GM10248 (cell line): ENCODE measurements at regions not wholly inside any gene's neighbourhood (a gene's known extent, or its start where the extent isn't known, plus 50 kb on each side); places are given as distances from the start of the nearest gene placed in this dataset.
"Not testable (repeated sequence)": the region's sequence is repeated elsewhere in the genome, so short reads cannot be mapped to it uniquely, and the experiment has no call there.

ENCODE experiments used
- CTCF ChIA-PET: fragments of 300-600 bp; sonication (Branson Sonifier 250); formaldehyde crosslinking; extraction: SDS; loops from one replicate; lab custom pipeline; 2021; ENCODE audit warnings: antibody characterized with exemption; lab: Yijun Ruan, JAX
- POLR2A ChIA-PET: fragments of 350-650 bp; sonication (Branson Sonifier 250); formaldehyde crosslinking; extraction: SDS; loops from one replicate; lab custom pipeline; 2020; ENCODE audit warnings: antibody characterized with exemption; lab: Yijun Ruan, JAX
- DNase-seq: peaks from one replicate; pipeline ENCODE4 v3.0.0; 2012; ENCODE audit errors: extremely low spot score
- TF ChIP-seq, protein P1 (sequence below): IDR thresholded peaks from 2 replicates; pipeline ENCODE4 v1.5.1; 2012; ENCODE audit warnings: mild to moderate bottlenecking, low read depth; ENCODE audit errors: extremely low read depth, missing control alignments, control extremely low read depth

DNA sequence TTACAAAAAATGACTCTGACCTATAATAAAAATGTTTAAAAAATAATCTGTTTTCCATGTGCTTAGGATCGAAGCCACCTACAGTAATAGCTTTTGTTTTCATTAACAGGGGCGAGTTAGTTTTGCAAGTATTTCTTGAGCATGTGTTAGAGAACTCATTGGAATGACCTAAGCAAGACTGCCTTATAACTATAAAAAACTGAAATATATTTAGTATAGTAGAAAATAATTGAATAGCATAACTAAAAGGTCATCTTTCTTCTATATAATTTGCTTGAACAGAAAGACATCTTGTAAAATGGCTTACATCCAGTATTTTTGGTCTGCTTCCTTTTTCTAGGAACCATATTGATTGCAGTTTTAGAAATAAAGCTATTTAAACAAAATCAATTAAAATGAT, 241.5 kb upstream of the NRIP1 start:
- no peak for DNase-seq
- CTCF ChIA-PET: interaction anchor here (0.9 kb wide), 1 partner anchor 13 kb away, joined by 3 read pairs; no protein-coding TSS in a partner anchor
- TF ChIP-seq, protein P1, sequence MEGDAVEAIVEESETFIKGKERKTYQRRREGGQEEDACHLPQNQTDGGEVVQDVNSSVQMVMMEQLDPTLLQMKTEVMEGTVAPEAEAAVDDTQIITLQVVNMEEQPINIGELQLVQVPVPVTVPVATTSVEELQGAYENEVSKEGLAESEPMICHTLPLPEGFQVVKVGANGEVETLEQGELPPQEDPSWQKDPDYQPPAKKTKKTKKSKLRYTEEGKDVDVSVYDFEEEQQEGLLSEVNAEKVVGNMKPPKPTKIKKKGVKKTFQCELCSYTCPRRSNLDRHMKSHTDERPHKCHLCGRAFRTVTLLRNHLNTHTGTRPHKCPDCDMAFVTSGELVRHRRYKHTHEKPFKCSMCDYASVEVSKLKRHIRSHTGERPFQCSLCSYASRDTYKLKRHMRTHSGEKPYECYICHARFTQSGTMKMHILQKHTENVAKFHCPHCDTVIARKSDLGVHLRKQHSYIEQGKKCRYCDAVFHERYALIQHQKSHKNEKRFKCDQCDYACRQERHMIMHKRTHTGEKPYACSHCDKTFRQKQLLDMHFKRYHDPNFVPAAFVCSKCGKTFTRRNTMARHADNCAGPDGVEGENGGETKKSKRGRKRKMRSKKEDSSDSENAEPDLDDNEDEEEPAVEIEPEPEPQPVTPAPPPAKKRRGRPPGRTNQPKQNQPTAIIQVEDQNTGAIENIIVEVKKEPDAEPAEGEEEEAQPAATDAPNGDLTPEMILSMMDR: no peak
- POLR2A ChIA-PET: no interaction called here

DNA sequence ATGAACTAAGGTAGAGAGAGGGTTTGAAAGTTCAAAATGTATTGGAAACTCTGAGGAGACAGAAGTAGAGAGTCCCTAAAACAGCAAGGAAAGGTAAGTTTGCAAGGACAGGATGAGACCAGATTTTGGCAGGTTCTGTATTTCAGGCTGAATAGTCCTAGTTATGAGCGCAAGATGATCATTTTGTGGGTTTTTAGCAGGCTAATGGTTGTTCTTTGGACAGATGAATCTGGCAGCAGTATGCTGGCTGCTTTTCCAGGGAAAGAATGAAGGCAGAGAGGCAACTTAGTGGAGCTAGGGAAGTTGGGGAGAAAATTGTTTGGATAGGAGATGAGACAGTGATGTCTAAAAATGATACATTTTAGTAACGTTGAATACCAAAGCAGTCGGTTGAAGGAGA, 243.5 kb upstream of the NRIP1 start:
- TF ChIP-seq, protein P1: no peak
- CTCF ChIA-PET: no interaction called here
- POLR2A ChIA-PET: no interaction called here
- DNase-seq: no peak

DNA sequence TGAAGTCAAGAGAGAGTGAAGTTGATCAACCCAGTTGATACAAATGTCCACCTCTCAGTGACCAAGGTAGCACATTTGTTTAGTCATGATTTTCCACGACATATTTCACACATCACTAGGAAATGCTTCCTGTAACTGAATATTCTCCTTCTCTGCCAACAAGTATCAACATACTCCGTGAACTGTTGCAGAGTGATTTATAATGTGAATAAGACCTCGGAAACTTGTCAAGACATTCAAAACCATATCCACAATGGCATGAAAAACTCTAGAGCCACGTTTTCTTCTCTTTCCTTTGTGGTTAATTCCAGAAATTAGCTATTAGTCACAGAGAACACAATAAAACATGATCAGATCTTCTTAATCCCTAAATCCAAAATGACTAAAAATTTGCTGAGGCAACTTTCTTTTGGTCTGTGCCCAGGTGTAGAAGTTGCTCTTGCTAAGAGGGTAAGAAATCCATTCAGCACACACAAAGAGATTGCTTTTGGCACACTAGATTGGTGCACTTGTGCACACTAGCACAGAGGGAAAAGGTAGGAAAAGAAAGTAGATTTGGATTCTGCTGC, 244.3 kb upstream of the NRIP1 start:
- CTCF ChIA-PET: interaction anchor here (1.6 kb wide), 1 partner anchor 11 kb away, joined by 3 read pairs; no protein-coding TSS in a partner anchor
- POLR2A ChIA-PET: no interaction called here
- TF ChIP-seq, protein P1: no peak

DNA sequence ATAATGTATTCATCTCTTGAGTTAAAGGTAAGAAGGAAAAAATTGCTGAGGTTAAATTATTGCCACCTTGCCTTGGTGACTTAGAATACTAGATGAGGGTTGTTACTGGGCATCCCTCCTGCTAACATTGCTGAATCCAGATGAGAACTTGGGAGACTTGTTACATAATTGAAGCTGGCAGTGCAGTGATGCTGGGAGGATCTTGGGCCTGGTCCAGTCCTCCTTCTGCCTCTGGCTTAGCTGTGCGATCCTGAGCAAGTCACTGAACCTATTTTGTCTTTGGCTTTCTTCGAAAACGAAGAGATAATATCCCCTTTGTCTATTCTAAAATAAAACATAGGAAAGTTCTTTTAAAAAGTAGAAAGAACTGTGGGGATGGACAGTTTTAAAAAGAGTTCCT, 244.9 kb upstream of the NRIP1 start:
- no peak for DNase-seq
- TF ChIP-seq, protein P1: no peak
- ChIA-PET CTCF (interaction anchor here (1.6 kb wide), 1 partner anchor 12 kb away, joined by 3 read pairs; no protein-coding TSS in a partner anchor), POLR2A (no interaction called here)

More for the DNA sequence above, 244.3 kb upstream of the NRIP1 start:
- DNase-seq: no peak

DNA sequence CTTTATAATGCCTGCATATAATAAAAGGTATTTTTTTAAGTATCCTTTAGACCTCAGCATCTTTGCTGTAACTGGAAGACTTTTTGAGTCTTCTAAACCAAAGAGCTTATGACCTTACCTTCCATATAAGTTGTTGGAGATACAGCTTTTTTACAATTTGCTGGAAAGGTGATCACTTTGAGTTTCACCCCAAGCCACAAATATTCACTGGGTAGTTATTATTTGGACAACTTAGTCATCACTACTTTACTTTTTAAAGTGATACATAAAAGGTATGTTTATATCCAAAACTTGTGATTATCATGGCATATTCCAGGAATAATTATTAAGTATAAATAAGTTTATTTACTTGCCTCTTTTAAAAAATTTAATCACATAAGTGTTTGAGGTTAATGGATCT, 246.7 kb upstream of the NRIP1 start:
- CTCF ChIA-PET: interaction anchor here (1.3 kb wide), 1 partner anchor 11 kb away, joined by 3 read pairs; no protein-coding TSS in a partner anchor
- POLR2A ChIA-PET: no interaction called here
- DNase-seq: no peak
- TF ChIP-seq, protein P1: no peak

DNA sequence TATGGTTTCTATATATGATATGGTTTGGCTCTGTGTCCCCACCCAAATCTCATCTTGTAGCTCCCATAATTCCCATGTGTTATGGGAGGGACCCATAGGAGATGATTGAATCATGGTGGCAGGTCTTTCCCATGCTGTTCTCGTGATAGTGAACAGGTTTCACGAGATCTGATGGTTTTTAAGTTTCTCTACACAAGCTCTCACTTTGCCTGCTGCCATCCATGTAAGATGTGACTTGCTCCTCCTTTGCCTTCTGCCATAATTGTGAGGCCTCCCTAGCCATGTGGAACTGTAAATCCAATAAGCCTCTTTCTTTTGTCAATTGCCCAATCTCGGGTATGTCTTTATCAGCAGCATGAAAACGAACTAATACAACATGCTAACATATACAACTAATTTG, 252.2 kb upstream of the NRIP1 start:
- CTCF ChIA-PET, DNase-seq, POLR2A ChIA-PET: not testable (repeated sequence)

DNA sequence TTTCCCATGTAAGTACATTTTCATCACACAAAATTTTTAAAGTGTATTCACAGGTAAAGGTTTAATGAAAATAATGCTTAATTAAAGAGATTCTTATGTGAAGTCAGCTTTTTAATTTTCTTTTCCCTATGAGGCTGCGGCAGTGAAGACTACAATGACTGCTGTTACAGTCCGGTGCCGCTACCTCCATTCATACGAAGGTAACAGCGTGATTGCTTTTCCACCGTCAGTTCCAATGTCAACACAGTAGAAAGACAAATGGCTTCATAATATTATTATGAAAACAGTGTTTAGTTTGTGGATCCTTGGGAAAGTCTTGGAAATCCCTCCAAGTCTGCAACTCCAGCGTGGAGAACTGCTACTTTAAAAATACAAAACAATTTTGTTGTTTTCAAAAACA, 254.9 kb upstream of the NRIP1 start:
- DNase-seq: no peak
- ChIA-PET CTCF (no interaction called here), POLR2A (no interaction called here)
- TF ChIP-seq, protein P1: no peak
